Fibroblast of mammary gland (primary cell): ENCODE measurements at regions not wholly inside any gene's neighbourhood (a gene's known extent, or its start where the extent isn't known, plus 50 kb on each side); places are given as distances from the start of the nearest gene placed in this dataset.

Experiments
- DNase-seq: peaks from one replicate; pipeline ENCODE4 v3.0.0-alpha.2; 2010; ENCODE audit warnings: low read depth
- H3K4me3 ChIP-seq: 2 replicates; pipeline ENCODE4 v1.5.1; 2011; ENCODE audit warnings: low read depth, mild to moderate bottlenecking, low read length, moderate library complexity; ENCODE audit not compliant: control insufficient read depth
- TF ChIP-seq, protein P1 (sequence below): conservative IDR thresholded peaks from 2 replicates; pipeline ENCODE4 v1.5.1; 2011; ENCODE audit warnings: low read depth, low read length, inconsistent platforms; ENCODE audit not compliant: control insufficient read depth, insufficient read depth

GRCh38 chr15:66954601-66955000 lies 110.8 kb upstream of the SMAD3 start:
- TF ChIP-seq, protein P1, sequence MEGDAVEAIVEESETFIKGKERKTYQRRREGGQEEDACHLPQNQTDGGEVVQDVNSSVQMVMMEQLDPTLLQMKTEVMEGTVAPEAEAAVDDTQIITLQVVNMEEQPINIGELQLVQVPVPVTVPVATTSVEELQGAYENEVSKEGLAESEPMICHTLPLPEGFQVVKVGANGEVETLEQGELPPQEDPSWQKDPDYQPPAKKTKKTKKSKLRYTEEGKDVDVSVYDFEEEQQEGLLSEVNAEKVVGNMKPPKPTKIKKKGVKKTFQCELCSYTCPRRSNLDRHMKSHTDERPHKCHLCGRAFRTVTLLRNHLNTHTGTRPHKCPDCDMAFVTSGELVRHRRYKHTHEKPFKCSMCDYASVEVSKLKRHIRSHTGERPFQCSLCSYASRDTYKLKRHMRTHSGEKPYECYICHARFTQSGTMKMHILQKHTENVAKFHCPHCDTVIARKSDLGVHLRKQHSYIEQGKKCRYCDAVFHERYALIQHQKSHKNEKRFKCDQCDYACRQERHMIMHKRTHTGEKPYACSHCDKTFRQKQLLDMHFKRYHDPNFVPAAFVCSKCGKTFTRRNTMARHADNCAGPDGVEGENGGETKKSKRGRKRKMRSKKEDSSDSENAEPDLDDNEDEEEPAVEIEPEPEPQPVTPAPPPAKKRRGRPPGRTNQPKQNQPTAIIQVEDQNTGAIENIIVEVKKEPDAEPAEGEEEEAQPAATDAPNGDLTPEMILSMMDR, result no peak
- no peak overlapping the region for H3K4me3 ChIP-seq
- no peak for DNase-seq

DNA sequence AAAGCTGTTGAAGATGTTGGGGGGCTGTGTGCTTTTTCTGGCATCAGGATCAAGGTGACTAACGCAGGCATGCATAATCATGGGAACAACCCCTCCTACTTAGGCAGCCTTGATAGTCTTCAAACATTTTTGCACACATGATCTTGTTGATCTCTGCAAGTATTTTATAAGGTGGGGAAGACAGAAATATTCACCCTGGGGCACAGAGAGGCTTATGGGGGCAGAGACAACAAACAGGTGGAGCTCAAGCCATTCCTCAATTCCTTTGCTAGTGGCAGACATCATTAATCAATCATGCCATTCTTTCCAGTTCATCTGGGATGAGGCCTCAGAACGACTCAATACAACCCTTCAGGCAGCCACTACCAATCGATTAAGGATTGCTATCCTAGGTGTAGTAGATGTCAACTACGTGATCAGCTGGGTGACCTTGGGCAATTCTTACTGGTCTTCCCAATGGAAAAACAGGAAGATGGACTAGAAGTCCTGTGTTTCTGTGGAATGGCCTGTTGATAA lies 110.3 kb upstream of the SMAD3 start:
- no peak overlapping the region for H3K4me3 ChIP-seq
- TF ChIP-seq, protein P1, result no peak
- no peak for DNase-seq

GRCh38 chr15:66955871-66956585 lies 109.4 kb upstream of the SMAD3 start:
- H3K4me3 ChIP-seq, result no peak overlapping the region
- TF ChIP-seq, protein P1, result no peak
- peak; percentile 57 for DNase-seq

DNA sequence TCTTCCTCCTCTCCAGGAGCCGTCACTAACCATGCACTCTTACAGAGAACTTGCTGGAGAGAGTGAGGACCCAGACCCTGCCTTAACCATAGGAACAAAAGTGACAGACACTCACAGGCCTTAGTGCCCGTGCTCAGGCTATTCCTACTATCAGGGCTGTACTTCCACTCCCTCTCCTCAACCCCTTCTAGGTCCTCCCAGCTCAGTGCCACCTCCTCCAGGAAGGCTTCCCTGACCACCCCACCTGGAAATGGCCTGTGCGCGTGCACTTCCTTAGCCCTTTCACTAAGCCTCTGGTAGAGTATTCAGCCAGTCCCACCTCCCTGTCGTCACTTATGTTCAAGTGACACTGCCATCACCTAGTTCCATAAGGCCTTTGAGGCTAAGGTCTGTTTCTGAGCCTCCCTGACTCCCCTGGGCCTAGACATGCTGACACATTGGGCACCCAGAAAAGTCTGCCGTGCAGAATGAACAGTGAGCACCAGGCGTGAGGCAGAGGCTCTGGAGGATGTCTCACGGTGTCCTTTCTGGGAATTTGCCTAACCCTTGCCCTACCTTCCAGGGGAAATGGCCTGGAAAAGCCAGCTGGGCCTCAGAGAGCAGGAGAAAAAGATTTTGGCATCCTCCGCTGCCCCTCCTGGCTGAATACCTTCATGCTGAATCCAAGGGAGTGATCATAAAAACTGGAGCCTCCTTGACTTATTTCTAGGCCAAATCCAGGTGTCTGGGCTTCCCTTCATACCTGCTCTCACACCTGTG lies 108.6 kb upstream of the SMAD3 start:
- TF ChIP-seq, protein P1, result no peak
- no peak overlapping the region for H3K4me3 ChIP-seq
- no peak for DNase-seq

DNA sequence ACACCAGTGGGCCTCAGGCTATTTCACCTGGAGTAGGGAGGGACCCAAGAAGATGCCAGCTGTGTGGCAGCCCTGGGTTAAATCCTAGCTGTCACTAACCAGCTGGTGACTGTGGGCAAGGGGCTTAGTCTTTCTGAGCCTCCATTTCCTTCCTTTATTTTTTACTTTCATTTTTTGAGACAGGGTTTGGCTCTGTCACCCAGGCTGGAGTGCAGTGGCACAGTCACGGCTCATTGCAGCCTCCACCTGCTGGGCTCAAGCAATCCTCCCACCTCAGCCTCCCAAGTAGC lies 108.0 kb upstream of the SMAD3 start:
- no peak overlapping the region for H3K4me3 ChIP-seq
- TF ChIP-seq, protein P1, result no peak
- DNase-seq, result no peak

DNA sequence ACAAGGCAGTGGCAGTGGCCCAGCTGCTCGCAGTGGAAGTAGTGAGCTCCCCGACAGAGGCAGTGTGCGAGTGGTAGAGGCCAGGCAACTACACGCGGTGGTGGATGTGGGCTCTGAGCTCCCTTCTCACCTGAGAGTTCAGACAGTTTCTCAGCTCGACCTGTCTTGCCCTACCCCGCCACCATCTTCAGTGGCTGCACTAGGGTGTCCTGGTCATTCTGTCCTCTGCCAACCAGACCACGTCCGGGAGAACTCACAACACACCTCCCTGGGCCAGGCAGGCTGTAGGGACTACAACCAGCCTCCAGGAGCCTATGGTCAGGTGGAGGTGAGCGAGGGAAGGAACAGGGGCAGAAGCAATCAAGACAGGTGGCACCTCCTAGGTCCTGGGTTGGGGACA lies 106.3 kb upstream of the SMAD3 start:
- H3K4me3 ChIP-seq, result no peak overlapping the region
- no peak for DNase-seq
- TF ChIP-seq, protein P1, result no peak
